SU-DHL-6 (cell line): ENCODE measurements at regions not wholly inside any gene's neighbourhood (a gene's known extent, or its start where the extent isn't known, plus 50 kb on each side); places are given as distances from the start of the nearest gene placed in this dataset.

Experiments used
- H2AFZ ChIP-seq: fragments of 200-600 bp; sonication (generic); 2 replicates; pipeline ENCODE4 v1.6.1; 2014; ENCODE audit warnings: low read depth, mild to moderate bottlenecking, moderate library complexity, mixed read lengths, antibody characterized with exemption, low read length; ENCODE audit not compliant: severe bottlenecking
- H3F3A ChIP-seq: fragments of 200-600 bp; shearing (Covaris generic); 2 replicates; pipeline ENCODE4 v1.6.0; 2016; ENCODE audit warnings: antibody characterized with exemption, mild to moderate bottlenecking; ENCODE audit not compliant: insufficient read depth
- H3K27ac ChIP-seq: fragments of 200-600 bp; sonication (generic); 2 replicates; pipeline ENCODE4 v1.5.1; 2016; ENCODE audit warnings: low read depth, mild to moderate bottlenecking, low read length, moderate library complexity, mixed read lengths
- H3K27me3 ChIP-seq: fragments of 200-600 bp; sonication (generic), shearing (Covaris generic); 2 replicates; pipeline ENCODE4 v1.6.0; 2014; ENCODE audit warnings: mild to moderate bottlenecking, low read length
- H3K36me3 ChIP-seq: fragments of 200-600 bp; sonication (generic); 2 replicates; pipeline ENCODE4 v1.6.1; 2014; ENCODE audit warnings: mild to moderate bottlenecking, low read length, mixed read lengths
- H3K4me2 ChIP-seq: fragments of 300-600, 200-600 bp; shearing (Covaris generic), sonication (generic); 2 replicates; pipeline ENCODE4 v1.6.0; 2014; ENCODE audit warnings: low read length, low read depth, mild to moderate bottlenecking; ENCODE audit not compliant: poor library complexity, severe bottlenecking
- H3K4me3 ChIP-seq: fragments of 200-600 bp; sonication (generic); 2 replicates; pipeline ENCODE4 v1.5.1; 2014; ENCODE audit warnings: antibody characterized with exemption, low read length, mild to moderate bottlenecking, mixed read lengths; ENCODE audit not compliant: insufficient read depth, poor library complexity, severe bottlenecking
- H3K79me2 ChIP-seq: fragments of 200-600 bp; sonication (generic); 2 replicates; pipeline ENCODE4 v1.6.1; 2014; ENCODE audit warnings: mild to moderate bottlenecking, low read length, moderate library complexity; ENCODE audit not compliant: insufficient read depth
- H3K9ac ChIP-seq: fragments of 200-600 bp; sonication (generic); 2 replicates; pipeline ENCODE4 v1.7.0; 2014; ENCODE audit warnings: mild to moderate bottlenecking, low read length
- H3K9me2 ChIP-seq: fragments of 200-600 bp; sonication (generic); replicated peaks from 2 replicates; pipeline ENCODE4 v1.6.1; 2014; ENCODE audit warnings: low read length; ENCODE audit not compliant: insufficient read depth
- H3K9me3 ChIP-seq: fragments of 200-600 bp; sonication (generic); 2 replicates; pipeline ENCODE4 v1.6.1; 2014; ENCODE audit warnings: low read length, mixed read lengths; ENCODE audit not compliant: insufficient read depth
- H4K20me1 ChIP-seq: fragments of 200-600 bp; sonication (generic); 2 replicates; pipeline ENCODE4 v1.6.1; 2014; ENCODE audit warnings: low read depth, mild to moderate bottlenecking, antibody characterized with exemption, low read length, moderate library complexity, mixed read lengths
- EZH2phosphoT487 ChIP-seq: fragments of 200-600 bp; sonication (generic), shearing (Covaris generic); conservative IDR thresholded peaks from 2 replicates; pipeline ENCODE4 v1.6.1; 2018; ENCODE audit warnings: mild to moderate bottlenecking, antibody characterized with exemption, low read length, moderate library complexity, mixed read lengths
- TF ChIP-seq, protein P1 (sequence below): fragments of 200-600 bp; sonication (generic); IDR thresholded peaks from one replicate; pipeline ENCODE4 v1.5.1; 2017; ENCODE audit warnings: antibody characterized with exemption, mild to moderate bottlenecking, low read length, moderate library complexity; ENCODE audit not compliant: insufficient read depth, poor library complexity, severe bottlenecking

DNA sequence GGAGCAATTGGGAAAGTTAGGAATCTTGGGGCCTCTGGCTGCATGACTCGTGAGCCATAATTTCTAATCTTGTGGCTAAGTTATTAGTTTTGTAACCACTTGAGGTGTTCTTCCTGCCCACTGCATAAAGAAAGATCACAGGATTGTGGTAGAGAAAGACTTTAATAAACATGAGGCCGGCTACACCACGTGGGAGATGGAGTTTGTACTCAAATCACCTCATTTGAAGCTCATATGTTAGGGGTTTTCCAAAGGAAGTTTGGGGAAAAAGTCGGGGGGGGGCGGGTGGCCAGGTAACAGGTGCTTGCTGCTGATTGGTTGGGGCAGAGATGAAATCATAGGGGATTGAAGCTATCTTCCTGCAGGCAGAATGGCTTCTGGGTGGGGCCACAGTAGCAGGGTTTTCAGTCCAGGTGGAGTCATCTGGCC lies 287.8 kb downstream of the ZNF674 start:
- TF ChIP-seq, protein P1, sequence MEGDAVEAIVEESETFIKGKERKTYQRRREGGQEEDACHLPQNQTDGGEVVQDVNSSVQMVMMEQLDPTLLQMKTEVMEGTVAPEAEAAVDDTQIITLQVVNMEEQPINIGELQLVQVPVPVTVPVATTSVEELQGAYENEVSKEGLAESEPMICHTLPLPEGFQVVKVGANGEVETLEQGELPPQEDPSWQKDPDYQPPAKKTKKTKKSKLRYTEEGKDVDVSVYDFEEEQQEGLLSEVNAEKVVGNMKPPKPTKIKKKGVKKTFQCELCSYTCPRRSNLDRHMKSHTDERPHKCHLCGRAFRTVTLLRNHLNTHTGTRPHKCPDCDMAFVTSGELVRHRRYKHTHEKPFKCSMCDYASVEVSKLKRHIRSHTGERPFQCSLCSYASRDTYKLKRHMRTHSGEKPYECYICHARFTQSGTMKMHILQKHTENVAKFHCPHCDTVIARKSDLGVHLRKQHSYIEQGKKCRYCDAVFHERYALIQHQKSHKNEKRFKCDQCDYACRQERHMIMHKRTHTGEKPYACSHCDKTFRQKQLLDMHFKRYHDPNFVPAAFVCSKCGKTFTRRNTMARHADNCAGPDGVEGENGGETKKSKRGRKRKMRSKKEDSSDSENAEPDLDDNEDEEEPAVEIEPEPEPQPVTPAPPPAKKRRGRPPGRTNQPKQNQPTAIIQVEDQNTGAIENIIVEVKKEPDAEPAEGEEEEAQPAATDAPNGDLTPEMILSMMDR, result no peak
- TF ChIP-seq EZH2phosphoT487, result no peak
- Histone ChIP-seq H3K9ac (no peak overlapping the region), H3K27me3 (no peaks in the 10 kb centered on the region), H4K20me1 (no peaks in the 10 kb centered on the region), H3K9me2 (no peaks in the 10 kb centered on the region), H3K4me3 (no peak overlapping the region), H3F3A (no peaks in the 10 kb centered on the region), H3K79me2 (no peaks in the 10 kb centered on the region), H3K4me2 (no peak overlapping the region), H3K36me3 (no peaks in the 10 kb centered on the region), H3K9me3 (no peaks in the 10 kb centered on the region), H3K27ac (no peak overlapping the region), H2AFZ (no peak overlapping the region)

DNA sequence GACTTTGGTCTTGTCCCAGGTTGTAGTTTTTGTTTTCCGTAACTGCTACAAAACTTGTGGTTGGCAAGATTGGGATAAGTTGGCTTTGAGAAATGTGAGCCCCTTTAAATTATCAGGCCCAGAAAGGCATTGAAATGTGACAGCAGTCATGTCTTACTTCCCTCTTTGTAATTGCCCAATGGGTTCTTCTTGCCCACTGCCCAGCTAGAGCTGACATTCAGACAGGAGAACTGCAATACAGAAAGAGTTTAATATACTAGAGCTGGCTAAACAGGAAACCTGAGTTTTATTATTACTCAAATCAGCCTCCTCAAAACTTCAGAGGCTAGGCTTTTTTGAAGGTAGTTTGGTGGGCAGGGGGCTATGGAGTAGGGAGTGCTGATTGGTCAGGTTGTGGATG lies 288.3 kb downstream of the ZNF674 start:
- no peaks in the 10 kb centered on the region for H3K27me3 ChIP-seq
- no peaks in the 10 kb centered on the region for H3K36me3 ChIP-seq
- no peak overlapping the region for H3K4me2 ChIP-seq
- no peaks in the 10 kb centered on the region for H3K9me3 ChIP-seq
- H3K27ac ChIP-seq, result no peak overlapping the region
- H3K4me3 ChIP-seq, result no peak overlapping the region
- H4K20me1 ChIP-seq, result no peaks in the 10 kb centered on the region
- no peaks in the 10 kb centered on the region for H3F3A ChIP-seq
- no peaks in the 10 kb centered on the region for H3K79me2 ChIP-seq
- H2AFZ ChIP-seq, result no peak overlapping the region
- no peak overlapping the region for H3K9ac ChIP-seq
- H3K9me2 ChIP-seq, result no peaks in the 10 kb centered on the region
- TF ChIP-seq, protein P1, result no peak
- no peak for TF ChIP-seq EZH2phosphoT487

DNA sequence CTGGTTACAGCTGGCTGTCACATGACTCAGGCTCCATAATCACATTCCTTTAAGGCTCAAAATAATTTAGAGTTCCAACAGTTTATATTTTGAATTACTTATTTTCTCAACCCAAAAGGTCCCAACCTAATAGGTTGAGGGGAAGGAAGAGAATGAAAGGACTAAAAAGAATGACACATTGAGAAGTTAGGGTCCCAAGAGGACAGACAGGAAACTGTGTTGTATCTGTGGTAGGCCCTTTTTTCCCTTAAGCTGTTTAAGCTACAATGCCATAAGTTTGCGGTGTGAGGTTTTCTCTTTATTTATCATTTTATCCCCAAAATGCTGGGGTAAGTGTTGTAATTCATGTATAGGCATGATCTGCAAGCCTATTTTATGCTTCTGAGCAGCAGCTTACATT lies 290.2 kb downstream of the ZNF674 start:
- TF ChIP-seq, protein P1, result no peak
- TF ChIP-seq EZH2phosphoT487, result no peak
- H4K20me1 ChIP-seq, result no peaks in the 10 kb centered on the region
- no peaks in the 10 kb centered on the region for H3K27me3 ChIP-seq
- H3K9me2 ChIP-seq, result no peaks in the 10 kb centered on the region
- H3K9ac ChIP-seq, result no peak overlapping the region
- no peaks in the 10 kb centered on the region for H3F3A ChIP-seq
- no peak overlapping the region for H3K27ac ChIP-seq
- no peaks in the 10 kb centered on the region for H3K36me3 ChIP-seq
- no peak overlapping the region for H3K4me3 ChIP-seq
- no peaks in the 10 kb centered on the region for H3K9me3 ChIP-seq
- H2AFZ ChIP-seq, result no peak overlapping the region
- no peak overlapping the region for H3K4me2 ChIP-seq
- H3K79me2 ChIP-seq, result no peaks in the 10 kb centered on the region

DNA sequence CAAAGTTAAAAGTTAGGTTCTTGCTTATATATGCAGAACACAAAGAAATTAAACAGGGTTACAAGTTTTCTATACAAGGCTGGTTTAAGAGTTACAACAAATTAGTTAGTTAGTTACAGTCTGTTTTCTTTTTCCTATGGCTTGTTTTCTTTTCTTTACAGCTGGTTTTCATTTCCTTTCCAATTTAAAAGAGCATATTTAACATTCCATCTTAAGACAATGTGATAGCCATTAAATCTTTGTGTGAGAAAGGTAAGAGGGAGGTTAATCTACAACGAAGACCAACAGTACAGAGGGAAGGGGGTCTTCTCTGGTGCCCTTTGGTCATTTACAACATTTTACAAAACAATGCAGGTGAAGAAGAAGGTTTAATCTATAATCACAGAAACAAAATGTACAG lies 290.6 kb downstream of the ZNF674 start:
- H3K9me3 ChIP-seq, result no peaks in the 10 kb centered on the region
- no peak for TF ChIP-seq EZH2phosphoT487
- TF ChIP-seq, protein P1, result no peak
- no peaks in the 10 kb centered on the region for H3F3A ChIP-seq
- no peak overlapping the region for H3K27ac ChIP-seq
- H2AFZ ChIP-seq, result no peak overlapping the region
- no peaks in the 10 kb centered on the region for H3K79me2 ChIP-seq
- no peak overlapping the region for H3K4me2 ChIP-seq
- H3K9ac ChIP-seq, result no peak overlapping the region
- no peaks in the 10 kb centered on the region for H4K20me1 ChIP-seq
- H3K27me3 ChIP-seq, result no peaks in the 10 kb centered on the region
- H3K36me3 ChIP-seq, result no peaks in the 10 kb centered on the region
- no peak overlapping the region for H3K4me3 ChIP-seq
- H3K9me2 ChIP-seq, result no peaks in the 10 kb centered on the region
